HEK293 (cell line): ENCODE measurements at regions not wholly inside any gene's neighbourhood (a gene's known extent, or its start where the extent isn't known, plus 50 kb on each side); places are given as distances from the start of the nearest gene placed in this dataset.

ENCODE experiments used
- CTCF ChIA-PET: fragments of 350-600 bp; formaldehyde crosslinking; extraction: SDS; loops from one replicate; lab custom pipeline; 2021; ENCODE audit warnings: antibody characterized with exemption; lab: Yijun Ruan, JAX
- POLR2A ChIA-PET: fragments of 300-600 bp; formaldehyde crosslinking; extraction: SDS; loops from one replicate; lab custom pipeline; 2020; ENCODE audit warnings: antibody characterized with exemption, inconsistent platforms; lab: Yijun Ruan, JAX
- H3K27ac ChIP-seq: fragments of 200-500 bp; sonication (Bioruptor generic); 2 replicates; pipeline ENCODE4 v1.5.1; 2014; ENCODE audit warnings: low read depth, low read length, control low read depth, inconsistent platforms; ENCODE audit errors: extremely low read depth
- H3K36me3 ChIP-seq, 2 experiments: fragments of 200-500 bp in 1 of 2; sonication (Bioruptor generic) in 1 of 2; 1 replicate in 1 of 2; 2 replicates in 1 of 2; pipeline ENCODE4 v1.5.1; 2014 to 2017; ENCODE audit warnings: inconsistent platforms in 2 of 2, low read length in 2 of 2; ENCODE audit not compliant: control insufficient read depth in 2 of 2, insufficient read depth in 1 of 2
- H3K4me1 ChIP-seq: fragments of 200-500 bp; sonication (Bioruptor generic); 2 replicates; pipeline ENCODE4 v1.5.1; 2014; ENCODE audit warnings: mild to moderate bottlenecking, low read length, inconsistent platforms; ENCODE audit not compliant: control insufficient read depth, insufficient read depth
- H3K4me3 ChIP-seq: 2 replicates; pipeline ENCODE4 v1.5.1; 2011; ENCODE audit warnings: low read depth, mild to moderate bottlenecking, control low read depth, low read length, moderate library complexity
- H3K9me3 ChIP-seq: fragments of 200-500 bp; sonication (Bioruptor generic); 2 replicates; pipeline ENCODE4 v1.5.1; 2014; ENCODE audit warnings: low read depth, low read length, inconsistent platforms; ENCODE audit not compliant: control insufficient read depth, insufficient read depth
- PRDM4 ChIP-seq: fragments of 450-650 bp; formaldehyde crosslinking; IDR thresholded peaks from 2 replicates; pipeline ENCODE4 v1.5.1; 2017; ENCODE audit warnings: missing biosample characterization, missing genetic modification characterization
- ZFP3 ChIP-seq: fragments of 450-650 bp; formaldehyde crosslinking; IDR thresholded peaks from 2 replicates; pipeline ENCODE4 v1.5.1; 2016; ENCODE audit warnings: low read depth, missing biosample characterization, missing genetic modification characterization
- ZNF114 ChIP-seq: fragments of 450-650 bp; formaldehyde crosslinking; IDR thresholded peaks from 2 replicates; pipeline ENCODE4 v1.5.0; 2017; ENCODE audit warnings: missing biosample characterization, missing genetic modification characterization
- ZNF2 ChIP-seq: fragments of 450-650 bp; formaldehyde crosslinking; IDR thresholded peaks from 2 replicates; pipeline ENCODE4 v1.5.1; 2016; ENCODE audit warnings: missing biosample characterization, missing genetic modification characterization
- ZNF274 ChIP-seq, 2 experiments: fragments of 200-500 bp in 1 of 2; fragments of 450-650 bp in 1 of 2; sonication (Bioruptor generic) in 1 of 2; formaldehyde crosslinking in 1 of 2; IDR thresholded peaks; 2 replicates each; pipeline versions ENCODE4 v1.5.1 to v1.6.1; 2014 to 2016; ENCODE audit warnings: borderline replicate concordance in 1 of 2, inconsistent platforms in 1 of 2, low read length in 1 of 2, missing biosample characterization in 1 of 2, missing genetic modification characterization in 1 of 2
- ZNF280D ChIP-seq: fragments of 450-650 bp; formaldehyde crosslinking; IDR thresholded peaks from 2 replicates; pipeline ENCODE4 v1.5.1; 2016; ENCODE audit warnings: missing biosample characterization, missing genetic modification characterization
- ZNF302 ChIP-seq: fragments of 450-650 bp; formaldehyde crosslinking; IDR thresholded peaks from 2 replicates; pipeline ENCODE4 v1.5.1; 2016; ENCODE audit warnings: missing biosample characterization, missing genetic modification characterization, low read depth
- ZNF354C ChIP-seq: fragments of 450-650 bp; formaldehyde crosslinking; IDR thresholded peaks from 2 replicates; pipeline ENCODE4 v1.5.1; 2016; ENCODE audit warnings: missing biosample characterization, missing genetic modification characterization, low read depth, borderline replicate concordance
- ZNF433 ChIP-seq: fragments of 450-650 bp; formaldehyde crosslinking; IDR thresholded peaks from 2 replicates; pipeline ENCODE4 v1.5.1; 2016; ENCODE audit warnings: missing biosample characterization, missing genetic modification characterization, low read depth
- ZNF514 ChIP-seq: fragments of 450-650 bp; formaldehyde crosslinking; IDR thresholded peaks from 2 replicates; pipeline ENCODE4 v1.5.1; 2016; ENCODE audit warnings: missing biosample characterization, missing genetic modification characterization
- ZNF610 ChIP-seq: fragments of 450-650 bp; formaldehyde crosslinking; IDR thresholded peaks from 2 replicates; pipeline ENCODE4 v1.5.1; 2016; ENCODE audit warnings: missing biosample characterization, missing genetic modification characterization, borderline replicate concordance
- ZNF624 ChIP-seq: fragments of 450-650 bp; formaldehyde crosslinking; IDR thresholded peaks from 2 replicates; pipeline ENCODE4 v1.5.1; 2017; ENCODE audit warnings: missing biosample characterization, missing genetic modification characterization
- ZNF704 ChIP-seq: fragments of 450-650 bp; formaldehyde crosslinking; IDR thresholded peaks from 2 replicates; pipeline ENCODE4 v1.5.1; 2016; ENCODE audit warnings: missing biosample characterization, missing genetic modification characterization
- TF ChIP-seq, protein P1 (sequence below): fragments of 450-650 bp; formaldehyde crosslinking; IDR thresholded peaks from 2 replicates; pipeline ENCODE4 v1.5.1; 2016; ENCODE audit warnings: missing biosample characterization, missing genetic modification characterization
- TF ChIP-seq, protein P2 (sequence below): fragments of 450-650 bp; formaldehyde crosslinking; IDR thresholded peaks from 2 replicates; pipeline ENCODE4 v1.5.1; 2017; ENCODE audit warnings: missing biosample characterization, missing genetic modification characterization
- TF ChIP-seq, protein P3 (sequence below): fragments of 450-650 bp; IDR thresholded peaks from 2 replicates; pipeline ENCODE4 v1.5.1; 2018; ENCODE audit warnings: missing biosample characterization, missing genetic modification characterization

GRCh38 chr4:41473176-41473575 lies 64.8 kb upstream of the LIMCH1 start:
- Histone ChIP-seq H3K27ac (no peak overlapping the region), H3K36me3 (no peaks in the 10 kb centered on the region), H3K4me1 (no peaks in the 10 kb centered on the region), H3K4me3 (no peak overlapping the region), H3K9me3 (no peaks in the 10 kb centered on the region)
- TF ChIP-seq ZNF354C (tag by site-specific recombination) (no peak), ZNF433 (no peak), ZNF280D (tag by site-specific recombination) (no peak), ZNF302 (tag by site-specific recombination) (no peak), PRDM4 (tag by site-specific recombination) (no peak), ZFP3 (tag by site-specific recombination) (no peak), ZNF114 (no peak), ZNF704 (no peak), ZNF274 (IDR thresholded peaks at IDR 0.05; ENCODE audit: low read length) (no peak), ZNF274 (tag by site-specific recombination; IDR thresholded peaks at IDR 0.05; ENCODE audit: borderline replicate concordance) (no peak), ZNF624 (tag by site-specific recombination) (no peak), ZNF610 (tag by site-specific recombination) (no peak), ZNF2 (tag by site-specific recombination) (no peak), ZNF514 (tag by site-specific recombination) (no peak)
- TF ChIP-seq, protein P1, sequence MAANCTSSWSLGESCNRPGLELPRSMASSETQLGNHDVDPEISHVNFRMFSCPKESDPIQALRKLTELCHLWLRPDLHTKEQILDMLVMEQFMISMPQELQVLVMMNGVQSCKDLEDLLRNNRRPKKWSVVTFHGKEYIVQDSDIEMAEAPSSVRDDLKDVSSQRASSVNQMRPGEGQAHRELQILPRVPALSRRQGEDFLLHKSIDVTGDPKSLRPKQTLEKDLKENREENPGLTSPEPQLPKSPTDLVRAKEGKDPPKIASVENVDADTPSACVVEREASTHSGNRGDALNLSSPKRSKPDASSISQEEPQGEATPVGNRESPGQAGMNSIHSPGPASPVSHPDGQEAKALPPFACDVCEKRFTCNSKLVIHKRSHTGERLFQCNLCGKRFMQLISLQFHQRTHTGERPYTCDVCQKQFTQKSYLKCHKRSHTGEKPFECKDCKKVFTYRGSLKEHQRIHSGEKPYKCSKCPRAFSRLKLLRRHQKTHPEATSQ (tag by site-specific recombination), result no peak
- TF ChIP-seq, protein P2, sequence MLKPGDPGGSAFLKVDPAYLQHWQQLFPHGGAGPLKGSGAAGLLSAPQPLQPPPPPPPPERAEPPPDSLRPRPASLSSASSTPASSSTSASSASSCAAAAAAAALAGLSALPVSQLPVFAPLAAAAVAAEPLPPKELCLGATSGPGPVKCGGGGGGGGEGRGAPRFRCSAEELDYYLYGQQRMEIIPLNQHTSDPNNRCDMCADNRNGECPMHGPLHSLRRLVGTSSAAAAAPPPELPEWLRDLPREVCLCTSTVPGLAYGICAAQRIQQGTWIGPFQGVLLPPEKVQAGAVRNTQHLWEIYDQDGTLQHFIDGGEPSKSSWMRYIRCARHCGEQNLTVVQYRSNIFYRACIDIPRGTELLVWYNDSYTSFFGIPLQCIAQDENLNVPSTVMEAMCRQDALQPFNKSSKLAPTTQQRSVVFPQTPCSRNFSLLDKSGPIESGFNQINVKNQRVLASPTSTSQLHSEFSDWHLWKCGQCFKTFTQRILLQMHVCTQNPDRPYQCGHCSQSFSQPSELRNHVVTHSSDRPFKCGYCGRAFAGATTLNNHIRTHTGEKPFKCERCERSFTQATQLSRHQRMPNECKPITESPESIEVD, result no peak
- TF ChIP-seq, protein P3, sequence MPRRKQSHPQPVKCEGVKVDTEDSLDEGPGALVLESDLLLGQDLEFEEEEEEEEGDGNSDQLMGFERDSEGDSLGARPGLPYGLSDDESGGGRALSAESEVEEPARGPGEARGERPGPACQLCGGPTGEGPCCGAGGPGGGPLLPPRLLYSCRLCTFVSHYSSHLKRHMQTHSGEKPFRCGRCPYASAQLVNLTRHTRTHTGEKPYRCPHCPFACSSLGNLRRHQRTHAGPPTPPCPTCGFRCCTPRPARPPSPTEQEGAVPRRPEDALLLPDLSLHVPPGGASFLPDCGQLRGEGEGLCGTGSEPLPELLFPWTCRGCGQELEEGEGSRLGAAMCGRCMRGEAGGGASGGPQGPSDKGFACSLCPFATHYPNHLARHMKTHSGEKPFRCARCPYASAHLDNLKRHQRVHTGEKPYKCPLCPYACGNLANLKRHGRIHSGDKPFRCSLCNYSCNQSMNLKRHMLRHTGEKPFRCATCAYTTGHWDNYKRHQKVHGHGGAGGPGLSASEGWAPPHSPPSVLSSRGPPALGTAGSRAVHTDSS (tag by site-specific recombination), result no peak
- POLR2A ChIA-PET, result no interaction called here
- CTCF ChIA-PET, result no interaction called here
